ENCODE measurements at regions not wholly inside any gene's neighbourhood (a gene's known extent, or its start where the extent isn't known, plus 50 kb on each side); places are given as distances from the start of the nearest gene placed in this dataset.

GRCh38 chr13:99640260-99640659, 139.0 kb downstream of the TM9SF2 start:
- WGBS = 92% methylated on average over 3 of the region's 3 CpGs
- Histone ChIP-seq H3K4me1 (ENCODE audit: control insufficient read depth in 2 of 2, insufficient read depth in 2 of 2, low read length in 2 of 2) (no peaks in the 10 kb centered on the region), H3K9me3 (ENCODE audit: control insufficient read depth in 2 of 2, insufficient read depth in 1 of 2, low read length in 1 of 2) (no peaks in the 10 kb centered on the region), H3K27ac (ENCODE audit: low read depth in 1 of 2, low read length in 1 of 2) (no peak overlapping the region), H3K27me3 (ENCODE audit: control insufficient read depth in 2 of 2, insufficient read depth in 1 of 2, low read length in 1 of 2) (no peaks in the 10 kb centered on the region), H3K36me3 (ENCODE audit: control insufficient read depth in 2 of 2, insufficient read depth in 2 of 2, low read length in 1 of 2) (no peaks in the 10 kb centered on the region), H3K4me3 (ENCODE audit: low read length in 2 of 2) (no peak overlapping the region)
- DNase-seq (ENCODE audit: low read depth in 6 of 9, low spot score in 9 of 9) = no peak

- 97% methylated on average over 4 of the region's 4 CpGs for WGBS
- H3K9me3 ChIP-seq (ENCODE audit: control insufficient read depth in 2 of 2, insufficient read depth in 1 of 2, low read length in 1 of 2) = no peaks in the 10 kb centered on the region
- no peaks in the 10 kb centered on the region for H3K4me1 ChIP-seq (ENCODE audit: control insufficient read depth in 2 of 2, insufficient read depth in 2 of 2, low read length in 2 of 2)
- H3K27me3 ChIP-seq (ENCODE audit: control insufficient read depth in 2 of 2, insufficient read depth in 1 of 2, low read length in 1 of 2) = no peaks in the 10 kb centered on the region
- DNase-seq (ENCODE audit: low read depth in 6 of 9, low spot score in 9 of 9) = no peak
- no peak overlapping the region for H3K4me3 ChIP-seq (ENCODE audit: low read length in 2 of 2)
- no peaks in the 10 kb centered on the region for H3K36me3 ChIP-seq (ENCODE audit: control insufficient read depth in 2 of 2, insufficient read depth in 2 of 2, low read length in 1 of 2)
- H3K27ac ChIP-seq (ENCODE audit: low read depth in 1 of 2, low read length in 1 of 2) = no peak overlapping the region
Measured at GRCh38 chr13:99639126-99639525, 137.9 kb downstream of the TM9SF2 start.

GRCh38 chr13:99636728-99637353, 135.6 kb downstream of the TM9SF2 start:
- Histone ChIP-seq H3K9me3 (ENCODE audit: control insufficient read depth in 2 of 2, insufficient read depth in 1 of 2, low read length in 1 of 2) (peaks cover 0 to 4% of the 10 kb centered on the region in 2 donors), H3K36me3 (ENCODE audit: control insufficient read depth in 2 of 2, insufficient read depth in 2 of 2, low read length in 1 of 2) (no peaks in the 10 kb centered on the region), H3K27me3 (ENCODE audit: control insufficient read depth in 2 of 2, insufficient read depth in 1 of 2, low read length in 1 of 2) (no peaks in the 10 kb centered on the region), H3K27ac (ENCODE audit: low read depth in 1 of 2, low read length in 1 of 2) (no peak overlapping the region), H3K4me3 (ENCODE audit: low read length in 2 of 2) (no peak overlapping the region), H3K4me1 (ENCODE audit: control insufficient read depth in 2 of 2, insufficient read depth in 2 of 2, low read length in 2 of 2) (no peaks in the 10 kb centered on the region)
- WGBS = 97% methylated on average over 7 of the region's 7 CpGs
- DNase-seq (ENCODE audit: low read depth in 6 of 9, low spot score in 9 of 9) = no peak

- Histone ChIP-seq H3K27ac (ENCODE audit: low read depth in 1 of 2, low read length in 1 of 2) (no peak overlapping the region), H3K9me3 (ENCODE audit: control insufficient read depth in 2 of 2, insufficient read depth in 1 of 2, low read length in 1 of 2) (peaks cover 0 to 4% of the 10 kb centered on the region in 2 donors), H3K36me3 (ENCODE audit: control insufficient read depth in 2 of 2, insufficient read depth in 2 of 2, low read length in 1 of 2) (no peaks in the 10 kb centered on the region), H3K4me1 (ENCODE audit: control insufficient read depth in 2 of 2, insufficient read depth in 2 of 2, low read length in 2 of 2) (no peaks in the 10 kb centered on the region), H3K27me3 (ENCODE audit: control insufficient read depth in 2 of 2, insufficient read depth in 1 of 2, low read length in 1 of 2) (no peaks in the 10 kb centered on the region), H3K4me3 (ENCODE audit: low read length in 2 of 2) (no peak overlapping the region)
- DNase-seq (ENCODE audit: low read depth in 6 of 9, low spot score in 9 of 9) = no peak
- WGBS = 86% methylated on average over 1 of the region's 1 CpG
Measured at GRCh38 chr13:99636306-99636705, 135.0 kb downstream of the TM9SF2 start.

- no peaks in the 10 kb centered on the region for H3K36me3 ChIP-seq (ENCODE audit: control insufficient read depth in 2 of 2, insufficient read depth in 2 of 2, low read length in 1 of 2)
- H3K4me1 ChIP-seq (ENCODE audit: control insufficient read depth in 2 of 2, insufficient read depth in 2 of 2, low read length in 2 of 2) = no peaks in the 10 kb centered on the region
- WGBS = 96% methylated on average over 7 of the region's 7 CpGs
- no peak overlapping the region for H3K4me3 ChIP-seq (ENCODE audit: low read length in 2 of 2)
- H3K9me3 ChIP-seq (ENCODE audit: control insufficient read depth in 2 of 2, insufficient read depth in 1 of 2, low read length in 1 of 2) = peaks cover 0 to 4% of the 10 kb centered on the region in 2 donors
- H3K27ac ChIP-seq (ENCODE audit: low read depth in 1 of 2, low read length in 1 of 2) = no peak overlapping the region
- no peaks in the 10 kb centered on the region for H3K27me3 ChIP-seq (ENCODE audit: control insufficient read depth in 2 of 2, insufficient read depth in 1 of 2, low read length in 1 of 2)
- no peak for DNase-seq (ENCODE audit: low read depth in 6 of 9, low spot score in 9 of 9)
Measured at GRCh38 chr13:99634672-99635071, 133.4 kb downstream of the TM9SF2 start.

- H3K27me3 ChIP-seq (ENCODE audit: control insufficient read depth in 2 of 2, insufficient read depth in 1 of 2, low read length in 1 of 2) = no peaks in the 10 kb centered on the region
- DNase-seq (ENCODE audit: low read depth in 6 of 9, low spot score in 9 of 9) = no peak
- 88% methylated on average over 3 of the region's 3 CpGs for WGBS
- H3K4me3 ChIP-seq (ENCODE audit: low read length in 2 of 2) = no peak overlapping the region
- no peaks in the 10 kb centered on the region for H3K4me1 ChIP-seq (ENCODE audit: control insufficient read depth in 2 of 2, insufficient read depth in 2 of 2, low read length in 2 of 2)
- peaks cover 0 to 4% of the 10 kb centered on the region in 2 donors for H3K9me3 ChIP-seq (ENCODE audit: control insufficient read depth in 2 of 2, insufficient read depth in 1 of 2, low read length in 1 of 2)
- no peaks in the 10 kb centered on the region for H3K36me3 ChIP-seq (ENCODE audit: control insufficient read depth in 2 of 2, insufficient read depth in 2 of 2, low read length in 1 of 2)
- H3K27ac ChIP-seq (ENCODE audit: low read depth in 1 of 2, low read length in 1 of 2) = no peak overlapping the region
Measured at GRCh38 chr13:99630269-99630898, 129.1 kb downstream of the TM9SF2 start.

GRCh38 chr13:99629641-99630040, 128.4 kb downstream of the TM9SF2 start:
- Histone ChIP-seq H3K9me3 (ENCODE audit: control insufficient read depth in 2 of 2, insufficient read depth in 1 of 2, low read length in 1 of 2) (peaks cover 0 to 4% of the 10 kb centered on the region in 2 donors), H3K4me1 (ENCODE audit: control insufficient read depth in 2 of 2, insufficient read depth in 2 of 2, low read length in 2 of 2) (no peaks in the 10 kb centered on the region), H3K36me3 (ENCODE audit: control insufficient read depth in 2 of 2, insufficient read depth in 2 of 2, low read length in 1 of 2) (no peaks in the 10 kb centered on the region), H3K4me3 (ENCODE audit: low read length in 2 of 2) (no peak overlapping the region), H3K27me3 (ENCODE audit: control insufficient read depth in 2 of 2, insufficient read depth in 1 of 2, low read length in 1 of 2) (no peaks in the 10 kb centered on the region), H3K27ac (ENCODE audit: low read depth in 1 of 2, low read length in 1 of 2) (no peak overlapping the region)
- WGBS = over 99% methylated on average over 5 of the region's 5 CpGs
- DNase-seq (ENCODE audit: low read depth in 6 of 9, low spot score in 9 of 9) = no peak

GRCh38 chr13:99628442-99628841, 127.2 kb downstream of the TM9SF2 start:
- no peak overlapping the region for H3K27ac ChIP-seq (ENCODE audit: low read depth in 1 of 2, low read length in 1 of 2)
- no peak for DNase-seq (ENCODE audit: low read depth in 6 of 9, low spot score in 9 of 9)

GRCh38 chr13:99626461-99627082, 125.3 kb downstream of the TM9SF2 start:
- Histone ChIP-seq H3K4me3 (ENCODE audit: low read length in 2 of 2) (no peak overlapping the region), H3K4me1 (ENCODE audit: control insufficient read depth in 2 of 2, insufficient read depth in 2 of 2, low read length in 2 of 2) (no peaks in the 10 kb centered on the region), H3K27me3 (ENCODE audit: control insufficient read depth in 2 of 2, insufficient read depth in 1 of 2, low read length in 1 of 2) (no peaks in the 10 kb centered on the region), H3K36me3 (ENCODE audit: control insufficient read depth in 2 of 2, insufficient read depth in 2 of 2, low read length in 1 of 2) (no peaks in the 10 kb centered on the region), H3K27ac (ENCODE audit: low read depth in 1 of 2, low read length in 1 of 2) (no peak overlapping the region), H3K9me3 (ENCODE audit: control insufficient read depth in 2 of 2, insufficient read depth in 1 of 2, low read length in 1 of 2) (no peaks in the 10 kb centered on the region)
- 94% methylated on average over 8 of the region's 8 CpGs for WGBS
- no peak for DNase-seq (ENCODE audit: low read depth in 6 of 9, low spot score in 9 of 9)

More at GRCh38 chr13:99628442-99628841, 127.2 kb downstream of the TM9SF2 start:
- Histone ChIP-seq H3K4me1 (ENCODE audit: control insufficient read depth in 2 of 2, insufficient read depth in 2 of 2, low read length in 2 of 2) (no peaks in the 10 kb centered on the region), H3K27me3 (ENCODE audit: control insufficient read depth in 2 of 2, insufficient read depth in 1 of 2, low read length in 1 of 2) (no peaks in the 10 kb centered on the region), H3K9me3 (ENCODE audit: control insufficient read depth in 2 of 2, insufficient read depth in 1 of 2, low read length in 1 of 2) (peaks cover 0 to 4% of the 10 kb centered on the region in 2 donors), H3K4me3 (ENCODE audit: low read length in 2 of 2) (no peak overlapping the region), H3K36me3 (ENCODE audit: control insufficient read depth in 2 of 2, insufficient read depth in 2 of 2, low read length in 1 of 2) (no peaks in the 10 kb centered on the region)

Measured in thymus (tissue), 11 donors.